ENCODE measurements at regions not wholly inside any gene's neighbourhood (a gene's known extent, or its start where the extent isn't known, plus 50 kb on each side); places are given as distances from the start of the nearest gene placed in this dataset.

DNA sequence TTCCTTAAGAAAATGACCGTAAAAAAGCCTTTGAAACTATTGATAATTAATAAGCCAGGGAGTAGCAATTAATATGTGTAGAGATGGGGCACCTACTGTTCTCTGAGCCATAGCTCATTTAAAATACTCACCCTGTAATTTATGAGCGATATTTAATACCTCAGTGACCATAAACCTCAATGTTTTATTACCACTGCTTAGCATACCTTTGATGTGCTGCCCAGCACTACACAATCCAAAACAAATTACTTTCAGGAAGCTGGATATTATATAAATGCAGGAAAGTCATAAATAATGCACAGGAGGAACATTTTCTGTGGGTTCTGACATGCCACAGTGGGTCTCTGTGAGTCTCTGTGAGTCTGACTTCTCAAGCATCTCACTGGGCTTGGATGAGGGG is 166.1 kb upstream of the RPL34 start:
- TF ChIP-seq POLR2A (IDR thresholded peaks at IDR 0.05): no peak
- TF ChIP-seq CTCF (IDR thresholded peaks at IDR 0.05): no peak
- Histone ChIP-seq H3K4me3 (no peak overlapping the region), H3K4me1 (no peaks in the 10 kb centered on the region), H3K27ac (no peak overlapping the region), H3K27me3 (no peaks in the 10 kb centered on the region), H3K9me3 (no peaks in the 10 kb centered on the region), H3K36me3 (ENCODE audit: low read depth, missing control alignments) (no peaks in the 10 kb centered on the region)
- intact Hi-C loops (cut with DNase I; ENCODE audit: low total_unique reads): no loop called here
- no peak for DNase-seq
- 73 to 79% methylated on average over 2 of the region's 2 CpGs for WGBS, 2 donors

- no peaks in the 10 kb centered on the region for H3K36me3 ChIP-seq (ENCODE audit: low read depth, missing control alignments)
- no peak overlapping the region for H3K27ac ChIP-seq
- H3K27me3 ChIP-seq: no peaks in the 10 kb centered on the region
- H3K9me3 ChIP-seq: no peaks in the 10 kb centered on the region
- no peaks in the 10 kb centered on the region for H3K4me1 ChIP-seq
- H3K4me3 ChIP-seq: no peak overlapping the region
- no peak for TF ChIP-seq POLR2A (IDR thresholded peaks at IDR 0.05)
- TF ChIP-seq CTCF (IDR thresholded peaks at IDR 0.05): no peak
- DNase-seq: no peak
- WGBS, 2 donors: 72 to 77% methylated on average over 4 of the region's 4 CpGs
- intact Hi-C loops (cut with DNase I; ENCODE audit: low total_unique reads): no loop called here
These were observed 167.0 kb upstream of the RPL34 start for GRCh38 chr4:108453366-108453765.

DNA sequence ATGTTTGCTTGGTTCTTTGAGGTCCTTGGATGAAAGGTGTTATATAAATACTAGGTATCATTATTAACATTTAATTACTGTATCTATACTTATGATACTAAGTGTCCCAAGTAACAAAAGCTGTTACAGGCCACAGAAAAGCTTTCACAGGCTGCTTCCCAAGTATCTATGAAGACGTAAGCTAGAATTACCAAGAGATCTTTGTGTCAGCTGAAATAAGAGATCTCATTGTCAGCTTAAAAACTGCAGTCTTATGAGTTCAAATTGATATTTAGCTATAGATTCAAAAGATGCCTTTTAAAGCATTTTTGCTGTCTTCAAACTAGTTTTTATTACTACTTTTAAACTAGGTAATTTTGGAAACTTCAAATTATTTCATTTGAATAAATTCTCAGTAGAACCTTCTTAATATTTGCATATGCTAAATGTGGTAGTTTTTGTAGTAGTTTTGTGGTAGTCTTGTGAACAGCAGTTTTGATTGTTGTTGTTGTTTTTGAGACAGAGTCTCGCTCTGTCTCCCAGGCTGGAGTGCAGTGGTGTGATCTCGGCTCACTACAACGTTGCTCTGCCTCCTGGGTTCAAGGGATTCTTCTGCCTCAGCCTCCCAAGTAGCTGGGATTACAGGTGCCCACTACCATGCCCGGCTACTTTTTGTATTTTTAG is 170.0 kb upstream of the RPL34 start:
- no peak for TF ChIP-seq CTCF (IDR thresholded peaks at IDR 0.05)
- no peak for TF ChIP-seq POLR2A (IDR thresholded peaks at IDR 0.05)
- no peak for DNase-seq
- Histone ChIP-seq H3K4me3 (no peak overlapping the region), H3K4me1 (no peaks in the 10 kb centered on the region), H3K27ac (no peak overlapping the region), H3K9me3 (no peaks in the 10 kb centered on the region), H3K36me3 (ENCODE audit: low read depth, missing control alignments) (no peaks in the 10 kb centered on the region), H3K27me3 (no peaks in the 10 kb centered on the region)
- WGBS, 2 donors: 78 to 85% methylated on average over 5 of the region's 5 CpGs
- intact Hi-C loops (cut with DNase I; ENCODE audit: low total_unique reads): no loop called here

- no peaks in the 10 kb centered on the region for H3K36me3 ChIP-seq (ENCODE audit: low read depth, missing control alignments)
- H3K9me3 ChIP-seq: no peaks in the 10 kb centered on the region
- no peaks in the 10 kb centered on the region for H3K4me1 ChIP-seq
- DNase-seq: no peak
- H3K4me3 ChIP-seq: no peak overlapping the region
- WGBS, 2 donors: 70 to 82% methylated on average over 1 of the region's 1 CpG
- H3K27me3 ChIP-seq: no peaks in the 10 kb centered on the region
- no peak overlapping the region for H3K27ac ChIP-seq
- intact Hi-C loops (cut with DNase I; ENCODE audit: low total_unique reads): no loop called here
- TF ChIP-seq CTCF (IDR thresholded peaks at IDR 0.05): no peak
- no peak for TF ChIP-seq POLR2A (IDR thresholded peaks at IDR 0.05)
These were observed 171.2 kb upstream of the RPL34 start for GRCh38 chr4:108449129-108449528.

DNA sequence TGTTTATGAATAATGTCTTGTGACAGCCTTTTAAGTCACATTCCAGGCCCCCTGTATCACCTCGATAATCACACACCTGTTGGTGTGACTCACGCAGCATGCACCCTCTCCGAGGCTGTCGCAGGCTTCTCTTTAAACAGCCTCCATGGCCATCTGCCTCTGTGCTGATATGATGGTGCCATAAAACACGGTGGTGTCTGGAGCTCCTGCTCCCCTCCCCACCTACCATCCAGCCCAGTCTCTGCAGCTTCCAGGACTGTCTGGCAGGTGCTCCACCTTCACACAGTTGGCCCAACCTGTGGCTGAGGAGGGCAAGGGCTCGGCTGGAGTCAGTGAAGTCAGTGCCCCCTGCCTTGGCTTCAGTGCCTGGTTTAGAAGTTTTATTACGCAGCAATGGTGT is 173.8 kb upstream of the RPL34 start:
- no peaks in the 10 kb centered on the region for H3K4me1 ChIP-seq
- intact Hi-C loops (cut with DNase I; ENCODE audit: low total_unique reads): no loop called here

More for the DNA sequence above, 173.8 kb upstream of the RPL34 start:
- DNase-seq: no peak
- no peak overlapping the region for H3K27ac ChIP-seq
- TF ChIP-seq POLR2A (IDR thresholded peaks at IDR 0.05): no peak
- no peak for TF ChIP-seq CTCF (IDR thresholded peaks at IDR 0.05)
- WGBS, 2 donors: 64 to 69% methylated on average over 5 to 7 of the region's 7 CpGs
- no peaks in the 10 kb centered on the region for H3K9me3 ChIP-seq
- no peaks in the 10 kb centered on the region for H3K27me3 ChIP-seq
- H3K36me3 ChIP-seq (ENCODE audit: low read depth, missing control alignments): no peaks in the 10 kb centered on the region
- H3K4me3 ChIP-seq: no peak overlapping the region

All from testis (tissue), 2 donors.